CD4-positive, alpha-beta T cell treated with Interleukin-21 for 1 hour (primary cell): ENCODE measurements at regions not wholly inside any gene's neighbourhood (a gene's known extent, or its start where the extent isn't known, plus 50 kb on each side); places are given as distances from the start of the nearest gene placed in this dataset.
"Not testable (repeated sequence)": the region's sequence is repeated elsewhere in the genome, so short reads cannot be mapped to it uniquely, and the experiment has no call there.

Experiments used
- DNase-seq: peaks from one replicate; pipeline ENCODE4 v3.0.0-alpha.2; 2020

GRCh38 chr5:1961304-1961946 is 78.7 kb upstream of the IRX4 start:
- no peak for DNase-seq

DNA sequence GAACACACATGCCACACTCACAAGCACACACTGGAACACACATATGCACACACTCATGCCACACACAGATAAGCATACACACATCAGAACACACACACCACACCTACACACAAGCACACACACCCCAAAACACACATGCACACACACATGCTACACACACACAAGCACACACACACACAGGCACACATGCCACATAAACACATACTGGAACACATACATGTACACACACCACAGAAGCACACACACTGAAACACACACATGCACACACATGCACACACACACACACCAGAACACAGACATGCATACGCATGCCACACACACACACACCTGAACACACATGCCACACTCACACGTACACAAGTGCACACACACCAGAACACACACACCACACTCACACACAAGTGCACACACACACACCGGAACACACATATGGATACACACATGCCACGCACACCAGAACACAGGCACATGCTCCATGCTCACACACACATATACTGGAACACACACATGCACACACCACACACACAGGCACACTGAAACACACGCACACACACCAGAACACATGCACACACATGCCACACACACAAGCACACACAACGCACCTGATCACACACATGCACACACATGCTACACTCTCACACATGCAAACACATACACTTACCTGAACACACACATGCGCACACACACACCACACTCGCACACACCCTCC is 78.0 kb upstream of the IRX4 start:
- DNase-seq: no peak

DNA sequence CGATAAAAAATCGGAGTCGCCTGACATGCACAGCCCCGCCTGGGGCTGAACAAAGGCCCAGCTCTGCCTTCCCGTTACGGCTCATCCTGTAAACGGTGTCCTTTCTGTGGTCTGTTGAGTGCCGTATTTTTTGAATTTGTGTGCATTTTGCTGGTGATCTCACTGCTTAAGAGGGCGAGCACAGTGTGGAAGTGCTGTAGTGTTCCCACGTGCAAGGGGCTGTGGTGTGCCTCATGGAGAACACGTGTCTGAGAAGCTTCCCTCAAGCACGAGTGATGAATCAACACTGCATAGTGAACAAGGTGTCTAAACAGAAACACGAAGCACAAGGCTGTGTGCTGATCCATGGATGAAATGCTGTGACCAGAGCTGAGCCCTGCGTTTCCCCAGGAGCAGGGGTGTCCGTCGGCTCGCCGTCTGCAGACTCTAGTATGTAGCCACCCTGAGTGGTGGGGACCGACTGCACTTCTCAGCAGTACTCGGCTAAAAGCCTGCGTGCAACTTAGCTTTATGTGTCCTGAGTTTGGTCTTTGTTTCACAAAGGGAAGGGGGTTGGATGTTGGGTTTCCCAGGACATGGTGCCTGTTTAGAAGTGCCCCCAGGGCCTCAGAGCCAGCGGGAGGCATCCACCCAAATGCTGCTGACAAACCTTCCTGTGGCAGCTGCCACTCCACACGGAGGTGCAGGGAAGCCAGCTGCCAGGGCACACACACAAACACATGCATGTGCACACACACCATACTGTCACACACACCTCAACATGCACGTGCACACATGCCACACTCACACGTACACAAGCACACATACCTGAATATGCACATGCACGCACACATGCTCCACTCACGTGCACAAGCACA is 77.2 kb upstream of the IRX4 start:
- no peak for DNase-seq

GRCh38 chr5:1959231-1959630 is 76.5 kb upstream of the IRX4 start:
- DNase-seq: no peak

DNA sequence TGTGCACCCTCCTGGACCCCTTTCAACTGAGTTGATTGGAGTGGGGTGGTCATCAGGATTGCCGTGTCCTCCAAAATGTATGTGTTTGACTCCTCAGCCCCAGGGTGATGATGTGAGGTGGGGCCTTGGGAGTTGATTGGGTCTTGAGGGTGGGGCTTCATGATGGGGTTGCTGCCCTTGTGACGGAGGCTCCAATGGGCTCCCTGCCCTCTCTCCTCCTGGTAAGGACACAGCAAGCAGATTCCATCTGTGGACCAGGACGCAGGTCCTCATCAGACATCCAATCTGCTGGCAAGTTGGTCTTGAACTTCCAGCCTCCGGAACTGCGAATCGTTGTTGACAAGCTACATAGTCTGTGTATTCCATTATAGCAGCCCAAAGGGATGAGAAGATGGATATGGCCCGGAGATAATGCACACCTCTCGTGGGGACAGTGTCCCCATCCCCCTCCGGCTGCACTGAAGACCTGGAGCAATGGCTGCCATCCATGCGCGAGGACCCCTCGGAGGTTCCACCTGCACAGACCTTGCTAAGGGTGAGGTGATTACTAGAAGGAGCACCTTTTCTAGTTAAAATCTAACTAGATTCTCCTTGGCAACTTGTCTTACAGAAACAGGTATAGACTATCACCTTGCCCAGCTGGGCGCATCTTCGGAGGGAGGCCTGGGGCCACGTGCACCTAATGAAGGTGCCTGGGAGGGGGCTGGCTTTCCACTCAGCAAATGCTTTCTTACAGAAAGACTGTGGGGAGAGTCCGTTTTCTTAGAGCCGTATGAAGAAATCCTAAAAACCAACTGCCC is 75.7 kb upstream of the IRX4 start:
- DNase-seq: no peak

- DNase-seq: no peak
These were observed 72.9 kb upstream of the IRX4 start for GRCh38 chr5:1955586-1955985.

DNA sequence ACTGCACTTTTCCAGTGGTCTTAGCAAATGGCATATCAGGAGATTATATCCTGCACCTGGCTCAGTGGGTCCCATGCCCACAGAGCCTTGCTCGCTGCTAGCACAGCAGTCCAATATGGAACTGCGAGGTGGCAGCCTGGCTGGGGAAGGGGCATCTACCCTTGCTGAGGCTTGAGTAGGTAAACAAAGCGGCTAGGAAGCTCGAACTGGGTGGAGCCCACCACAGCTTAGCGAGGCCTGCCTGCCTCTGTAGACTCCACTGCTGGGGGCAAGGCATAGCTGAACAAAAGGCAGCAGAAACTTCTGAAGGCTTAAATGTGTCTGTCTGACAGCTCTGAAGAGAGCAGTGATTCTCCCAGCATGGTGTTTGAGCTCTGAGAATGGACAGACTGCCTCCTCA is 71.0 kb upstream of the IRX4 start:
- DNase-seq: not testable (repeated sequence)

DNA sequence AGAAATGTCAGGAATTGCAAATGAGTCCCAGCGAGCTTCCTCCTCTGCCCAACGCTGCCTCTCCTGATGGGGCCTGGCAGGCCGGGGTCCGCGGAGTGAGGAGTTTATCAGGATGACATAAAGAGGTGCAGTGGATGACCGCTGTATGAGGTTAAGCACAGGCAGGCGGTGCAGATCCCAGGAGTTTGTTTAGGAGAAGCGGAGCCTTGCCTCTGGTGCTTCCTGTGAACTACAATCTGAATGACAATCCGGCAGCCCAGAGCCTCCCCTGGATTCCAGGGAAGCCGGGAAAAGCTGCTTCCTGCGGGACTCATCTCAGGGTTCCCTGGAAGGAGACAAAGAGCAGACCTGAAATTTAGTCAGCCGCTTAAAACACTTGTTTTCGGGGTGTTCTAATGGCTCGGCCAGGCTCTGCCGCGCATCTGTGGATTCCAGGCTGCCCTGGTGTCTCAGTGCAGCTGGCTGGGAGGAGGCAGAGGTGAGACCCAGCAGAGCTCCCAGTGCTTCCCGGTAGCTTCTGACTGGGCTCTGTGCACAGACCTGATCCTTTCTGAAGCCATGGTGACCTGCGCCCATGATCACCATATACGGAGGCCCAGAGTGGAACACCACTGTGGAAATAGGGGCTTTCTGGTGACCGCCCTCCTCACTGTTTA is 69.8 kb upstream of the IRX4 start:
- no peak for DNase-seq

DNA sequence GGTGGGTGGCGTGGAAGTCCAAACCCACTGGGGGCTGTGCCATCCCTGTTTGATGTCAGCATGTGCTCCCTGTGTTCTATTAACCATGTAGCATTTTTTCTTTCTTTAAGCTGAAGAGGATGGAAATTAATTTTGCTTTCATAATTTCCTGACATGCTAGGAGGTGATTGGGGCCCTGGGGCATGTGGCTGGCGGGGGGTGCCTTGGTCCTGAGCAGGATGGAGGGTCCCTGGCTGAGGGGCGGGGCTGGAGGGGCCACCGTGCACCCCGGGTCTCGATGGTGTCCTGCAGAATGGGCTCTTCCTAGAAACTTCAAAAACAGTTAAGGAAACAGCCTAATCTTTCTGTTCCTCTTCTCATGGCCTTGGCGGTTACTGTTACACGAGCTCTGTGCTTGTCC is 69.3 kb upstream of the IRX4 start:
- no peak for DNase-seq

DNA sequence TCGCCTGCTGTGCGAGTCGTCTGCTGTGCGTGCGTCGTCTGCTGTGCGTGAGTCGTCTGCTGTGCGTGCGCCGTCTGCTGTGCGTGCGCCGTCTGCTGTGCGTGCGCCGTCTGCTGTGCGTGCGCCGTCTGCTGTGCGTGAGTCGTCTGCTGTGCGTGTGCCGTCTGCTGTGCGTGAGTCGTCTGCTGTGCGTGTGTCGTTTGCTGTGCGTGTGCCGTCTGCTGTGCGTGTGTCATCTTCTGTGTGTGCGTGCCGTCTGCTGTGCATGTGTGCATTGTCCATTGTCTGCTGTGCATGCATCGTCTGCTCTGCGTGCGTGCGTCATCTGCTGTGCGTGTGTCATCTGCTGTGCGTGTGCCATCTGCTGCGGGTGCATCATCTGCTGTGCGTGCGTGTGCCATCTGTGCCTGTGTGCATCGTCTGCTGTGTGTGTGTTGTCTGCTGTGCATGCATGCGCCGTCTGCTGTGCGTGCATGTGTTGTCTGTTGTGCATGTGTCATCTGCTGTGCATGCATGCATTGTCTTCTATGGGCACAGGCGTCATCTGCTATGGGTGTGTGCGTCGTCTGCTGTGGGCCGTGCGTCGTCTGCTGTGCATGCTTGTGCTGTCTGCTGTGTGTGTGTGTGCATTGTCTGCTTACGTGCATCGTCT is 68.6 kb upstream of the IRX4 start:
- DNase-seq: no peak

GRCh38 chr5:1950708-1951103 is 68.0 kb upstream of the IRX4 start:
- DNase-seq: no peak

DNA sequence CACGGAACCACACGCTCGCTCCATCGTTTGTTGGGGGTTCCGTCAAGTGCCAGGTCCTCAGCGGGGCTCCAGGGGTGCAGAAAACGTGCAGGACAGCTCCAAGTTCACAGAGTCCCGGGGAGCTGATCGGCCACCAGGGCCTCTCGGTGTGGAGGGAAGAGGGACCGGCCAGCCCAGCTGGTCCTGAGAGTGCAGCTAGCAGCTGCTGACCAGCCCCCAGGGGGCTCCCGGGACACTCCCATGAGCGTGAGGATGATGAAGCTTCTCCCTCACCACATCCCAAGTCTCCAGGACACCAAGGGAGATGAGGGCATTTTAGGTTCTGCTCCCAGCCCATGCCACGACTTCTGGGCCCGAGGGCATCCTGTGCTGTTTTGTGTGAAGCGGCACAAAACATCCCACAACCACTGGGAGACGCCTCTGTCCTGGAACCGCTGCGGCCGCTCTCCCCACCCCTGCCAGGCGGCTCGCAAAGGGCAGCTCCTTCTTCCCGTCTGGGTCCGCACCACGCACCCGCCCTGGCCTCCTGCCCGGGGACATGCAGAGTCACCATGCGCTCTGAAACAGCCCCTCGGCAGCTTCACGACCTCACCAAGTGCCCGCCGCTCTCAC is 67.5 kb upstream of the IRX4 start:
- DNase-seq: no peak

GRCh38 chr5:1949253-1949652 is 66.5 kb upstream of the IRX4 start:
- DNase-seq: no peak

- no peak for DNase-seq
These were observed 66.0 kb upstream of the IRX4 start for GRCh38 chr5:1948663-1949191.

- DNase-seq: no peak
These were observed 65.4 kb upstream of the IRX4 start for GRCh38 chr5:1948111-1948510.

GRCh38 chr5:1946776-1947175 is 64.1 kb upstream of the IRX4 start:
- no peak for DNase-seq

DNA sequence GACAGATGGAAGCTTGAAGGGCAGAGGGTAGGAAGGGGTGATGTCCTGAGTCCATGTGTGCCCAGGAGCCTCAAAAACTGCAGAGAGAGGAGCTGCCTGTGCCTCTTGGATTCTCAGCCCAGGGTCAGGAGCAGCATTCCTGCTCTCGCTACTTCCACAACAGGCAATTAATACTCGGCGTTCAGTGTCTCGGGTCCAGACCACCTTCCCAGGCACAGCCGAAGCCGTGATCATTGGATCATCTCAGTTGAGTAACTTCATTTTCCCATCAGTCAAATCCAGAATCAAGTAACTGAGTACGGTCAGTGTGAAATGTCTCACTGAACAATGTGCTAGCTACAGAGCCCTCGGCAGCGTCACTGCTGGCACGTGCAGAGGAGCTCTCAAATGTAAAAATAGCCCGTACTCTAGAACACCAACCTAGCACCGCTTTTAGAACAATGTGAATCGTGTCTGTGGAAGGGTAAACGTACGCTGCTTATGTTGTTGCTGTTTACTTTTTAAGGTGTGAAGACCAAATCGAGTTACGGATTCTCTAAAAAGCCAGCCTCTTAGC is 63.5 kb upstream of the IRX4 start:
- DNase-seq: no peak

DNA sequence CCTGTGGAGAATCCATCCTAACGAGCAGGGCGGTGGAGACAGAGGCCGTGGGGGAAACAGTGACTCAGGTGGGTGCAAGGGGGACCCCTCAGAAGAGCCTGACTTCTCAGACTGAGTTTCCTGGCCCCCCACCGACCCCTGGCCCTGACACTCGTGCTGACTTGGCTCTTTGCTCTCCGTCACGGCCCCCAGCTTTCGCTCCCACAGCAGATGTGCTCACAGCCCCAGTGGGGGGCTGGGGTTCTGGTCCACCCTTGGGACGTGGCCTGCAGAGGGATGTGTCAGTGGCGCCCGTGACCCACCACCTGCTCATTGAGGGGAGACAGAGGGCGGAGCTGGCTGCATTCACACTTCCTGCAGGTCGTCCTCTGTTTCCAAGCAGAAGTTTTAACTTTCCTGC is 62.9 kb upstream of the IRX4 start:
- DNase-seq: no peak

DNA sequence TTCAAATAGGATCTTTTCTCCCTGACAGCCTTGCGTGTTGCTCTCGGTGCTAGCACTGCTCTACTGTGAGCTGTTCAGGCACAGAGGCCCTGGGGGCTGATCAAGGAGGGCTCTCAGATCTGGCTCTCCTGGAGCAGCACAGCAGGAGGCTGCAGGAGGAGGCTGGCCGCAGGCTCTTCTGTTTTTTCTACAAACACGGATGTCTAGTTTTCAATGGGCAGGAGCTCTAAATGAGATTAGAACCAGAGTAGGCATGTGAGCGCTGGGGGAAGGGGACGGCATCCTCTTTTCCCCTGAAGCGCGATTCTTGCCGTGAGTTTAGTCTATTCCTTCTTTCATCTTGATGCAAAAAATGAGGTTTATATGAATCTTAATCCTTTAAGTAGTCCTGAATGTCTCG is 61.7 kb upstream of the IRX4 start:
- no peak for DNase-seq

GRCh38 chr5:1943481-1943880 is 60.8 kb upstream of the IRX4 start:
- DNase-seq: no peak

DNA sequence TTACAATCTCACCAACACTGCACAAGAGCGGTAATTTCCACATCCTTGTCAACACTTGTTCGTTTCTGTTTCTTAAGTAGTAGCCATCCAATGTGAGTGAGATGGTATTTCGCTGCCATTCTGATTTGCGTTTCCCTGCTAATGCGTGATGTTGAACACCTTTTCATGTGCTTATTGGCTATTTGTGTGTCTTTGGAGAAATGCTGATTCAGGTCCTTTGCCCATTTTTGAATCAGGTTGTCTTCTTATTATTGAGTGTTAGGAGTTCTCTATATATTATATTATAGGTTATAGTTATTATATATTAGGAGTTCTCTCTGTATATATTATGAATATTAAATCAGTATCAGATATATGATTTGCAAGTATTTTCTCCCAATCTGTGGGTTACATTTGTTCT is 59.9 kb upstream of the IRX4 start:
- DNase-seq: no peak
